GM19395 (cell line): ENCODE measurements at regions not wholly inside any gene's neighbourhood (a gene's known extent, or its start where the extent isn't known, plus 50 kb on each side); places are given as distances from the start of the nearest gene placed in this dataset.
"Not testable (repeated sequence)": the region's sequence is repeated elsewhere in the genome, so short reads cannot be mapped to it uniquely, and the experiment has no call there.

Source experiments
- ATAC-seq: cut with Tn5 transposase; IDR thresholded peaks from one replicate; pipeline ENCODE4 v1.9.1; 2021; ENCODE audit warnings: mild to moderate bottlenecking, moderate library complexity; ENCODE audit not compliant: unreplicated experiment

- not testable (repeated sequence) for ATAC-seq
These were observed 5417.4 kb upstream of the TPTE start for GRCh38 chr21:5103880-5104561.

GRCh38 chr21:5104562-5104928, 5416.8 kb upstream of the TPTE start:
- ATAC-seq: not testable (repeated sequence)

GRCh38 chr21:5105939-5106708, 5415.3 kb upstream of the TPTE start:
- not testable (repeated sequence) for ATAC-seq

GRCh38 chr21:5106767-5107464, 5414.5 kb upstream of the TPTE start:
- not testable (repeated sequence) for ATAC-seq

- ATAC-seq: not testable (repeated sequence)
These were observed 5413.7 kb upstream of the TPTE start for GRCh38 chr21:5107637-5108036.

- not testable (repeated sequence) for ATAC-seq
These were observed 5413.2 kb upstream of the TPTE start for GRCh38 chr21:5108048-5108775.

GRCh38 chr21:5111197-5111596, 5410.2 kb upstream of the TPTE start:
- not testable (repeated sequence) for ATAC-seq

- not testable (repeated sequence) for ATAC-seq
These were observed 5408.3 kb upstream of the TPTE start for GRCh38 chr21:5113092-5113491.

- not testable (repeated sequence) for ATAC-seq
These were observed 5406.9 kb upstream of the TPTE start for GRCh38 chr21:5114468-5114867.

- not testable (repeated sequence) for ATAC-seq
These were observed 5406.3 kb upstream of the TPTE start for GRCh38 chr21:5114893-5115645.

GRCh38 chr21:5115646-5116343, 5405.6 kb upstream of the TPTE start:
- ATAC-seq: not testable (repeated sequence)

- not testable (repeated sequence) for ATAC-seq
These were observed 5404.8 kb upstream of the TPTE start for GRCh38 chr21:5116344-5117123.

- not testable (repeated sequence) for ATAC-seq
These were observed 5404.2 kb upstream of the TPTE start for GRCh38 chr21:5117135-5117534.

GRCh38 chr21:5117666-5118295, 5403.6 kb upstream of the TPTE start:
- peak; percentile 26 for ATAC-seq

- ATAC-seq: peak; percentile 44
These were observed 5403.1 kb upstream of the TPTE start for GRCh38 chr21:5118296-5118679.

GRCh38 chr21:5119179-5119578, 5402.2 kb upstream of the TPTE start:
- not testable (repeated sequence) for ATAC-seq

GRCh38 chr21:5121399-5121798, 5400.0 kb upstream of the TPTE start:
- ATAC-seq: not testable (repeated sequence)

- not testable (repeated sequence) for ATAC-seq
These were observed 5399.5 kb upstream of the TPTE start for GRCh38 chr21:5121849-5122248.
